HCT116 (cell line): ENCODE measurements at regions not wholly inside any gene's neighbourhood (a gene's known extent, or its start where the extent isn't known, plus 50 kb on each side); places are given as distances from the start of the nearest gene placed in this dataset.

Experiments
- ATAC-seq: fragments of 200-7000 bp; cut with Tn5 transposase; 2 replicates; pipeline ENCODE4 v1.9.1; 2020; ENCODE audit warnings: mild to moderate bottlenecking, moderate library complexity
- BruUV-seq: library from RNA; stranded (reverse); fragments of 400-500 nt; replicated peaks from 2 replicates; lab custom pipeline; 2021; lab: Mats Ljungman, UMichigan
- CTCF ChIA-PET: fragments of 300-600 bp; sonication (Branson Sonifier 250); formaldehyde crosslinking; loops from one replicate; lab custom pipeline; 2021; ENCODE audit warnings: antibody characterized with exemption; lab: Charles Lee
- POLR2A ChIA-PET: fragments of 300-600, 350-600 bp; sonication (Branson Sonifier 250); formaldehyde crosslinking; loops from one replicate; lab custom pipeline; 2021; ENCODE audit warnings: antibody characterized with exemption; lab: Charles Lee
- RAD21 ChIA-PET, 2 experiments: fragments of 300-600 bp; sonication (Branson Sonifier 250); formaldehyde crosslinking; loops; one replicate each; lab custom pipeline; 2023; ENCODE audit warnings: low total read pairs in 2 of 2; ENCODE audit not compliant: uncharacterized antibody in 2 of 2, unreplicated experiment in 2 of 2, low non-redundant PET in 1 of 2; lab: Charles Lee
- DNase-seq: peaks from one replicate; pipeline ENCODE4 v3.0.0-alpha.2; 2010; ENCODE audit warnings: low read depth, low spot score
- H2AFZ ChIP-seq: fragments of 200-600 bp; shearing (Covaris generic), sonication (generic); 2 replicates; pipeline ENCODE4 v1.6.1; 2017; ENCODE audit warnings: low read depth, mixed run types, mixed read lengths, antibody characterized with exemption, low read length; ENCODE audit not compliant: poor library complexity, severe bottlenecking
- H3K27ac ChIP-seq: 2 replicates; pipeline ENCODE4 v1.5.1; 2012; ENCODE audit warnings: low read depth, low read length
- H3K27me3 ChIP-seq: fragments of 200-600 bp; sonication (generic); 2 replicates; pipeline ENCODE4 v1.6.1; 2016; ENCODE audit warnings: mixed run types, low read length, mixed read lengths; ENCODE audit not compliant: insufficient read depth
- H3K36me3 ChIP-seq, 2 experiments: fragments of 200-500 bp in 1 of 2; fragments of 200-600 bp in 1 of 2; sonication (Bioruptor generic) in 1 of 2; sonication (generic) in 1 of 2; 2 replicates each; pipeline versions ENCODE4 v1.5.1 to v1.6.1; 2014 to 2016; ENCODE audit warnings: low read length in 2 of 2, inconsistent platforms in 1 of 2, mixed read lengths in 1 of 2, mixed run types in 1 of 2; ENCODE audit not compliant: insufficient read depth in 2 of 2, control insufficient read depth in 1 of 2
- H3K4me1 ChIP-seq, 2 experiments: fragments of 200-600 bp in 1 of 2; sonication (generic) in 1 of 2; 2 replicates each; pipeline versions ENCODE4 v1.5.1 to v1.6.1; 2012 to 2017; ENCODE audit warnings: low read length in 2 of 2, inconsistent platforms in 1 of 2, mild to moderate bottlenecking in 1 of 2, mixed read lengths in 1 of 2, mixed run types in 1 of 2, moderate library complexity in 1 of 2; ENCODE audit not compliant: insufficient read depth in 2 of 2, control insufficient read depth in 1 of 2
- H3K4me2 ChIP-seq: fragments of 200-600 bp; sonication (generic); 2 replicates; pipeline ENCODE4 v1.6.1; 2017; ENCODE audit warnings: mixed run types, low read length, mixed read lengths
- H3K4me3 ChIP-seq, 2 experiments: fragments of 200-600 bp in 1 of 2; sonication (generic) in 1 of 2; replicated peaks in 1 of 2; 2 replicates each; pipeline ENCODE4 v1.5.1; 2011 to 2016; ENCODE audit warnings: low read length in 2 of 2, control low read depth in 1 of 2, low read depth in 1 of 2, mild to moderate bottlenecking in 1 of 2, mixed read lengths in 1 of 2, mixed run types in 1 of 2
- H3K79me2 ChIP-seq: fragments of 200-600 bp; sonication (generic); 2 replicates; pipeline ENCODE4 v1.6.1; 2017; ENCODE audit warnings: mild to moderate bottlenecking, mixed run types, low read length, moderate library complexity, mixed read lengths; ENCODE audit not compliant: insufficient read depth
- H3K9ac ChIP-seq: fragments of 200-600 bp; sonication (generic); 2 replicates; pipeline ENCODE4 v1.6.1; 2016; ENCODE audit warnings: low read length, mixed read lengths
- H3K9me2 ChIP-seq: fragments of 200-600 bp; sonication (generic), shearing (Covaris generic); 2 replicates; pipeline ENCODE4 v1.6.1; 2017; ENCODE audit warnings: mixed run types, mild to moderate bottlenecking, moderate library complexity; ENCODE audit not compliant: insufficient read depth
- H3K9me3 ChIP-seq, 2 experiments: fragments of 200-500 bp in 1 of 2; fragments of 200-600 bp in 1 of 2; sonication (Bioruptor generic) in 1 of 2; sonication (generic) in 1 of 2; 2 replicates each; pipeline ENCODE4 v1.6.1; 2014 to 2017; ENCODE audit warnings: low read length in 2 of 2, mixed read lengths in 2 of 2, inconsistent platforms in 1 of 2, low read depth in 1 of 2, mild to moderate bottlenecking in 1 of 2, mixed run types in 1 of 2, moderate library complexity in 1 of 2; ENCODE audit not compliant: control insufficient read depth in 1 of 2, insufficient read depth in 1 of 2
- H4K20me1 ChIP-seq: fragments of 200-600 bp; sonication (generic), shearing (Covaris generic); 2 replicates; pipeline ENCODE4 v1.6.1; 2017; ENCODE audit warnings: mixed run types, mild to moderate bottlenecking, moderate library complexity; ENCODE audit not compliant: insufficient read depth
- EZH2 ChIP-seq: fragments of 200-600 bp; sonication (generic); IDR thresholded peaks from 2 replicates; pipeline ENCODE4 v1.6.1; 2017; ENCODE audit warnings: antibody characterized with exemption, mixed run types
- FOSL1 ChIP-seq: IDR thresholded peaks from 2 replicates; pipeline ENCODE4 v1.6.1; 2012; ENCODE audit warnings: low read depth
- POLR2AphosphoS5 ChIP-seq: IDR thresholded peaks from 2 replicates; pipeline ENCODE4 v1.6.1; 2011; ENCODE audit warnings: mild to moderate bottlenecking, low read depth, low read length, moderate library complexity
- REST ChIP-seq: IDR thresholded peaks from 2 replicates; pipeline ENCODE4 v1.6.1; 2012; ENCODE audit warnings: low read depth
- YY1 ChIP-seq: IDR thresholded peaks from 2 replicates; pipeline ENCODE4 v1.6.1; 2011; ENCODE audit warnings: low read length, low read depth, moderate library complexity, mild to moderate bottlenecking; ENCODE audit not compliant: insufficient replicate concordance; ENCODE audit errors: extremely low read depth
- ZBTB33 ChIP-seq: IDR thresholded peaks from 2 replicates; pipeline ENCODE4 v1.6.1; 2011; ENCODE audit warnings: mild to moderate bottlenecking, low read length, moderate library complexity; ENCODE audit not compliant: insufficient replicate concordance; ENCODE audit errors: extremely low read depth
- intact Hi-C: fragments of 100-400 bp; cut with micrococcal nuclease; formaldehyde crosslinking; loops from 2 replicates; pipeline ENCODE4 v1.10.0; 2022

GRCh38 chr14:62470935-62471334, 574.3 kb downstream of the KCNH5 start:
- Histone ChIP-seq H2AFZ (no peak overlapping the region), H3K9me3 (peaks cover 5 to 6% of the 10 kb centered on the region in 2 experiments; a peak in 2 of 4 replicates), H3K27me3 (no peaks in the 10 kb centered on the region)
- TF ChIP-seq YY1 (no peak), POLR2AphosphoS5 (no peak), REST (no peak), ZBTB33 (no peak), FOSL1 (no peak), EZH2 (no peak)
- TF ChIP-seq, all 23 proteins: peak for 0
- DNase-seq (no peak), ATAC-seq (no peak)
- Histone ChIP-seq H3K4me3 (no peak overlapping the region), H3K79me2 (no peaks in the 10 kb centered on the region), H4K20me1 (no peaks in the 10 kb centered on the region), H3K27ac (no peak overlapping the region), H3K4me2 (no peak overlapping the region), H3K36me3 (no peaks in the 10 kb centered on the region), H3K4me1 (no peaks in the 10 kb centered on the region), H3K9ac (no peak overlapping the region), H3K9me2 (no peaks in the 10 kb centered on the region)
- no TSS peak for BruUV-seq
- intact Hi-C loops = no loop called here
- ChIA-PET RAD21 (no interaction called here), CTCF (no interaction called here), POLR2A (no interaction called here)
